HEK293T (cell line): ENCODE measurements at regions not wholly inside any gene's neighbourhood (a gene's known extent, or its start where the extent isn't known, plus 50 kb on each side); places are given as distances from the start of the nearest gene placed in this dataset.

Experiments
- ARNT ChIP-seq: fragments of 450-650 bp; IDR thresholded peaks from 2 replicates; pipeline ENCODE4 v1.6.1; 2017; ENCODE audit warnings: mild to moderate bottlenecking
- BHLHE40 ChIP-seq: fragments of 450-650 bp; IDR thresholded peaks from 2 replicates; pipeline ENCODE4 v1.6.1; 2016; ENCODE audit warnings: mild to moderate bottlenecking, moderate library complexity, borderline replicate concordance
- CTBP1 ChIP-seq: fragments of 450-650 bp; IDR thresholded peaks from 2 replicates; pipeline ENCODE4 v1.6.1; 2016; ENCODE audit warnings: borderline replicate concordance
- ELF4 ChIP-seq: fragments of 450-650 bp; IDR thresholded peaks from 2 replicates; pipeline ENCODE4 v1.6.1; 2017; ENCODE audit warnings: antibody characterized with exemption
- FOXA1 ChIP-seq: fragments of 450-650 bp; IDR thresholded peaks from 2 replicates; pipeline ENCODE4 v1.6.1; 2016; ENCODE audit warnings: mild to moderate bottlenecking
- FOXM1 ChIP-seq: fragments of 450-650 bp; IDR thresholded peaks from 2 replicates; pipeline ENCODE4 v1.6.1; 2017; ENCODE audit warnings: mild to moderate bottlenecking, borderline replicate concordance
- HDGF ChIP-seq: fragments of 450-650 bp; IDR thresholded peaks from 2 replicates; pipeline ENCODE4 v1.6.1; 2017; ENCODE audit warnings: antibody characterized with exemption, borderline replicate concordance
- L3MBTL2 ChIP-seq: fragments of 450-650 bp; conservative IDR thresholded peaks from 2 replicates; pipeline ENCODE4 v1.6.1; 2016; ENCODE audit warnings: mild to moderate bottlenecking
- LEF1 ChIP-seq: fragments of 450-650 bp; IDR thresholded peaks from 2 replicates; pipeline ENCODE4 v1.6.1; 2017; ENCODE audit warnings: mild to moderate bottlenecking, borderline replicate concordance
- NFRKB ChIP-seq: fragments of 450-650 bp; IDR thresholded peaks from 2 replicates; pipeline ENCODE4 v1.6.1; 2016; ENCODE audit warnings: mild to moderate bottlenecking, moderate library complexity
- SP1 ChIP-seq: fragments of 450-650 bp; IDR thresholded peaks from 2 replicates; pipeline ENCODE4 v1.6.1; 2017
- SUZ12 ChIP-seq: fragments of 450-650 bp; IDR thresholded peaks from 2 replicates; pipeline ENCODE4 v1.6.1; 2016; ENCODE audit warnings: mild to moderate bottlenecking
- ZNF384 ChIP-seq: fragments of 450-650 bp; IDR thresholded peaks from 2 replicates; pipeline ENCODE4 v1.6.1; 2016

DNA sequence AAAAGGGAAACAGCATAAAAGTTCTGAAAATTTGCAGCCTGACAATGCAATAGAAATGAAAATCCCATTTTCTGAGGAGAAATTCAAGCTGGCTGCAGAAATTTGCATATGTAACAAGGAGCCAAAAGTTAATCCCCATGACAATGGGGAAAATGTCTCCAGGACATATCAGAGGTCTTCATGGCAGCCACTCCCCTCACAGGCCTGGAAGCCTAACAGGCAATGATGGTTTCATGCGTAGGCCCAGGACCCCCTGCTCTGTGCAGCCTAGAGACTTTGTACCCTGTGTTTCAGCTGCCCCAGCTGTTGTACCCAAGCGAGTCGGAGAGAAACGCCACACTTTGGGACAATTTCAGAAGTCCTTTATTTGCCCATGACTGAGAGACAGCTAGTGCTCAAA lies 701.3 kb upstream of the KLHL1 start:
- TF ChIP-seq NFRKB (no peak), BHLHE40 (no peak), HDGF (no peak), L3MBTL2 (no peak), FOXM1 (no peak), ELF4 (no peak), FOXA1 (no peak), SUZ12 (no peak), SP1 (no peak), ZNF384 (no peak), CTBP1 (no peak), ARNT (no peak), LEF1 (no peak)
